ENCODE measurements at regions not wholly inside any gene's neighbourhood (a gene's known extent, or its start where the extent isn't known, plus 50 kb on each side); places are given as distances from the start of the nearest gene placed in this dataset.

DNA sequence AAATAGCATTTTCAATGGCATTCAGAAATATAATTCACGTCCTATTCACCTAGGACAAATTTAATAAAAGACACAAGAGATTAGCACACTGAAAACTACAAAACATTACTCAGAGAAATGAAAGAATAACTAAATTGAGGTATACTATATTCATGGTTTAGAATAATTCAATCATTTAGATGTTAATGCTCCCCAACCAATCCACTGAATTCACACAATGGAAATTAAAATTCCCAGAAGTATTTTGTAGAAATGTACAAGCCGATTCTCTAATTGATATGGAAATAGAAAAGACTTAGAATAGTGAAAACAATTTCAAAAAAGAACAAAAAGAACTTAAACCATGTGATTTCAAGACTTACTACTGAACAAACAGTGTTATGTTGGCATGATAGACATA, 212.2 kb downstream of the ZEB2 start:
- peaks cover 8% of the 10 kb centered on the region for H3K9me3 Mint-ChIP-seq (ENCODE audit: insufficient read depth)
- Histone ChIP-seq H3K4me1 (ENCODE audit: control insufficient read depth in 2 of 2, insufficient read depth in 2 of 2, low read length in 2 of 2) (no peaks in the 10 kb centered on the region), H3K36me3 (replicated peaks in 1 of 2; ENCODE audit: control extremely low read depth in 1 of 2, control insufficient read depth in 1 of 2, extremely low read depth in 1 of 2, insufficient read depth in 2 of 2, low read length in 1 of 2) (no peaks in the 10 kb centered on the region), H3K9ac (ENCODE audit: low read length) (no peak overlapping the region), H3K27ac (ENCODE audit: low read length in 2 of 2) (no peak overlapping the region), H3K27me3 (replicated peaks in 1 of 4; ENCODE audit: control extremely low read depth in 1 of 4, control insufficient read depth in 3 of 4, insufficient read depth in 4 of 4, low read length in 3 of 4) (no peaks in the 10 kb centered on the region), H3K4me3 (ENCODE audit: control extremely low read depth in 1 of 5, extremely low read depth in 1 of 5, insufficient read depth in 1 of 5, low read depth in 2 of 5, low read length in 4 of 5) (no peak overlapping the region), H2AFZ (ENCODE audit: insufficient read depth, low read depth, low read length, poor library complexity, severe bottlenecking) (no peak overlapping the region), H3K9me3 (ENCODE audit: control extremely low read depth in 1 of 3, control insufficient read depth in 2 of 3, insufficient read depth in 1 of 3, low read length in 2 of 3) (peaks cover 3 to 10% (median 8%) of the 10 kb centered on the region in 3 donors), H3K4me2 (replicated peaks; ENCODE audit: low read depth, low read length, poor library complexity, severe bottlenecking) (no peak overlapping the region), H3K79me2 (ENCODE audit: control insufficient read depth, insufficient read depth, low read length) (peaks cover 23% of the 10 kb centered on the region), H4K20me1 (ENCODE audit: control insufficient read depth, insufficient read depth, low read length, poor library complexity, severe bottlenecking) (no peaks in the 10 kb centered on the region)
- TF ChIP-seq EZH2 (IDR thresholded peaks at IDR 0.05; ENCODE audit: borderline replicate concordance, insufficient read depth, low read depth, low read length, poor library complexity, severe bottlenecking) (no peak), CTCF (IDR thresholded peaks at IDR 0.05) (no peak)
- POLR2A ChIA-PET = no interaction called here
- no peak overlapping the region for H3K4me3 Mint-ChIP-seq
- CTCF ChIA-PET = no interaction called here
- intact Hi-C loops (cut with micrococcal nuclease) = no loop called here
- no CpG with 5 or more reads among the region's 2 CpGs for WGBS (ENCODE audit: insufficient coverage)
- H3K4me1 Mint-ChIP-seq = peaks cover 32% of the 10 kb centered on the region
- H3K27me3 Mint-ChIP-seq = no peaks in the 10 kb centered on the region
- no peak overlapping the region for H3K27ac Mint-ChIP-seq
- DNase-seq (no peak), ATAC-seq (ENCODE audit: low read depth) (no peak)

- no peak overlapping the region for H3K4me2 ChIP-seq (replicated peaks; ENCODE audit: low read depth, low read length, poor library complexity, severe bottlenecking)
- H3K27me3 Mint-ChIP-seq = no peaks in the 10 kb centered on the region
- no peaks in the 10 kb centered on the region for H3K9me3 Mint-ChIP-seq (ENCODE audit: insufficient read depth)
- H3K27me3 ChIP-seq (replicated peaks in 1 of 4; ENCODE audit: control extremely low read depth in 1 of 4, control insufficient read depth in 3 of 4, insufficient read depth in 4 of 4, low read length in 3 of 4) = no peaks in the 10 kb centered on the region
- H3K4me1 ChIP-seq (ENCODE audit: control insufficient read depth in 2 of 2, insufficient read depth in 2 of 2, low read length in 2 of 2) = no peaks in the 10 kb centered on the region
- no peak overlapping the region for H2AFZ ChIP-seq (ENCODE audit: insufficient read depth, low read depth, low read length, poor library complexity, severe bottlenecking)
- H3K4me3 Mint-ChIP-seq = no peak overlapping the region
- H3K36me3 ChIP-seq (replicated peaks in 1 of 2; ENCODE audit: control extremely low read depth in 1 of 2, control insufficient read depth in 1 of 2, extremely low read depth in 1 of 2, insufficient read depth in 2 of 2, low read length in 1 of 2) = no peaks in the 10 kb centered on the region
- CTCF ChIA-PET = no interaction called here
- intact Hi-C loops (cut with micrococcal nuclease) = no loop called here
- peaks cover 52% of the 10 kb centered on the region for H3K79me2 ChIP-seq (ENCODE audit: control insufficient read depth, insufficient read depth, low read length)
- no peaks in the 10 kb centered on the region for H4K20me1 ChIP-seq (ENCODE audit: control insufficient read depth, insufficient read depth, low read length, poor library complexity, severe bottlenecking)
- 83% methylated on average over 1 of the region's 1 CpG for WGBS (ENCODE audit: insufficient coverage)
- TF ChIP-seq EZH2 (IDR thresholded peaks at IDR 0.05; ENCODE audit: borderline replicate concordance, insufficient read depth, low read depth, low read length, poor library complexity, severe bottlenecking) = no peak
- no peak for TF ChIP-seq CTCF (IDR thresholded peaks at IDR 0.05)
- H3K27ac ChIP-seq (ENCODE audit: low read length in 2 of 2) = no peak overlapping the region
- H3K27ac Mint-ChIP-seq = no peak overlapping the region
- ATAC-seq (ENCODE audit: low read depth) (no peak), DNase-seq (no peak)
- no peak overlapping the region for H3K4me3 ChIP-seq (ENCODE audit: control extremely low read depth in 1 of 5, extremely low read depth in 1 of 5, insufficient read depth in 1 of 5, low read depth in 2 of 5, low read length in 4 of 5)
- POLR2A ChIA-PET = no interaction called here
- no peak overlapping the region for H3K9ac ChIP-seq (ENCODE audit: low read length)
- H3K9me3 ChIP-seq (ENCODE audit: control extremely low read depth in 1 of 3, control insufficient read depth in 2 of 3, insufficient read depth in 1 of 3, low read length in 2 of 3) = peaks cover 0 to 2% (median 0%) of the 10 kb centered on the region in 3 donors
- H3K4me1 Mint-ChIP-seq = peaks cover 16% of the 10 kb centered on the region
These were observed 215.7 kb downstream of the ZEB2 start for GRCh38 chr2:144304202-144304601.
